GM18861 (cell line): ENCODE measurements at regions not wholly inside any gene's neighbourhood (a gene's known extent, or its start where the extent isn't known, plus 50 kb on each side); places are given as distances from the start of the nearest gene placed in this dataset.

Source experiments
- ATAC-seq: cut with Tn5 transposase; IDR thresholded peaks from one replicate; pipeline ENCODE4 v1.9.1; 2021; ENCODE audit not compliant: unreplicated experiment

DNA sequence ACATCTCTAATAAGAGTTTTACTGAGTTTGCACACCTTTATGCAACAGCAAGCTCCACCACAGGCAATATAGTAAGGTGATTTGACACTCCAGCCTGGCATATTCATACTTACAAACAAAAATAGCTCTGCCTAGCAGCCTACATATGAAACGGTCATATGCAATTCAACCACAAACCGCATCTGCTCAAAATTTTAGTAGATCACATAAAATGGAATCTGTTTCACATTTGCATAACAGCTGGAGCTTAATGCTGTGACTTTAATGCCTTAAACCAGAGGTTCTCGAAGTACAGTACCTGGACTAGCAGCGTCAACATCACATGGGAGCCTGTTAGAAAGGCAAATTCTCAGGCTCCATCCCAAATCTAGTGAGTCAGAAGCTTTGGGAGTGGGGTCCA is 578.4 kb downstream of the CDH11 start:
- ATAC-seq, result no peak

DNA sequence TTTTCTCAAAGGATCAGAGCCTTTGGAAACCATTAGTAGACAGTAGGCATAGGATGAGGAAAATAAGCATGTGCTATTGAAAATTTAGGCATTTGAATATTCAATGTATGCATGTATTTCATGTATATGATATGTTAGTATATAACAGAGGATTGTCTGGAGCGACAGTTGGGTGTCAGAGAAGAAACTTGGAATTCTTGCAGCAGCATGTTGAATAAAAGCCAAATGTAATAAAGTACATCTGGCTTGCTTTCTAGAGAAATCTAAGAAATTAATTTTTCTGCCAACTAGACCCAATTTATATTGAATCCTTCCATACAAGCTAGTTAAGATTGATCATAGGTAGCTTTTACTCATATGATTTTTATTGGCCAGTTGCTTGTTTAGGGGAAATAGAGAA is 578.8 kb downstream of the CDH11 start:
- ATAC-seq, result no peak

DNA sequence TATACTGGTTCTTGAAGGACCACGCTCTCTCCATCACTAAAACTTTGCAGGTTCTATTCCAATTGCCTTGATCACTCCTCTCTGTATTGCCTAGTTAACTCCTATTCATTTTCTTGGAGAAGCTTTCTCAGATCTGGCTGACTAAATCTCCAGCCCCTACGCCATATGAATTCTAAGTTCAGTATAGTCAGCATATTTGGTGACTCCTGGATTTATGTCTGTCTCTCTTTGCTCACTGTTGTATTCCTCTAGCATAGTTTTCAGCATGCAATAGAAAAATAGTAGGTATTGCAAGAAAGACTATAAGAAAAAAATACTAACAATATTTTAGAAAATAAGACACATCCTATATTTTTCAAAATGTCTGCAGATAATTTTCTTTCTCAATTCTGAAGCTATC is 579.7 kb downstream of the CDH11 start:
- ATAC-seq, result no peak

DNA sequence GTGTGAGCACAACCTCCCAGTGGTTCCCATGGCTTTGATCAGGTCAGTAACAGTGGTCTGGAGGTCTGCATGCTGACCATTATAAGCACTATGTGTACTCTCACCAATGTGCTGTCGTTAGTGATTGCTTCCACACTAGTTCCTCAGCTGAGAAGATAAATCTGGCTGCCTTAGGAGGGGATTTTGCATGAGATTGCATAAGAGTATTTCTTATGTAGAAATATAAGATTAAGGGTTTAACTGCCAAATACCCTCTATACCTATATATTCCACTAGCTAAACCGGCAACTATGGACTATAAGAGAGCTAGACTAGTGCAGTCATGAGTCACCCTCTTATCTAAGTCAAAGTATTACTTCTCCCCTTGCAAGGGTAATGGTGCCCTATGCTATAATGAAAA is 580.2 kb downstream of the CDH11 start:
- no peak for ATAC-seq

DNA sequence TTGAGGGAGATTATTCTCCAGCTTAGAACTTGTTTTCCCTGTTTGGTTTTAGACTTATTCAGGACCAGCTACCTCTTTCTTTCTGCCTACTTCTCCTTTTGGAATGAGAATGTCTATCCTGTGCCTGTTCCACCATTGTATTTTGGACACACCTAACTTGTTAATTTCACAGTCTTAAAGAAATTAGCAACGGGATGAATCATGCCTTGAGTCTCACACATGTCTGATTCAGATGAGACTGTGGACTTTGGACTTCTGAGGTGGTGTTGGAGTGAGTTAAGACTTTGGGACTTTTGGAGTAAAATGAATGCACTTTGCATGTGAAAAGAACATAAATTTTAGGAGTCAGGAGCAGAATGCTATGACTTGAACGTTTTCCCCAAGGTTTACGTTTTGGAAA is 581.4 kb downstream of the CDH11 start:
- ATAC-seq, result no peak

DNA sequence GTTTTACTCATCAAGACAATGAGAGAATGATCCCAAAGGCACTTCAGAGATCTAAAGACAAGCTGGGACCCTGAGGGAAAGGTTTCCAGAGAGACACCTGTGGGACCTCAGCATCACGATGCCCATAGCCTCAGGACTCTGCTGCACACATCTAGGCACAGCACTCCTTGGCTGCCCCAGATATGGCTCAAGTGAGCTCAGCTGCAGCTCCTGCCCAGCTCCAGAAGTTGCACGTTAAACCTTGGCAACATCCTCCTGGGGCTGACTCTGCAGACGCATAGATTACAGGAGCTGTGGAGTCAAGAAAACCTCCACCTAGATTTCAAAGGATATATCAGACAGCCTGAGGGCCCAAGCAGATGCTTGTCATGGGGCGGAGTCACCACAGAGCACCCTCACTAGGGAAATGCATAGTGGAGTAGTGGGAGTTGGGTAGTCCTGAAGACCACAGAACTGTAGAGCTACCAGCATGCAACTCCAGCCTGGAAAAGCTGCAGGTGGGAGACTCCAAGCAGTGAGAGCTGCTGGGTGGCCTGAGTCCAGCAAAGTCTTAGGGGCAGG is 582.0 kb downstream of the CDH11 start:
- no peak for ATAC-seq

DNA sequence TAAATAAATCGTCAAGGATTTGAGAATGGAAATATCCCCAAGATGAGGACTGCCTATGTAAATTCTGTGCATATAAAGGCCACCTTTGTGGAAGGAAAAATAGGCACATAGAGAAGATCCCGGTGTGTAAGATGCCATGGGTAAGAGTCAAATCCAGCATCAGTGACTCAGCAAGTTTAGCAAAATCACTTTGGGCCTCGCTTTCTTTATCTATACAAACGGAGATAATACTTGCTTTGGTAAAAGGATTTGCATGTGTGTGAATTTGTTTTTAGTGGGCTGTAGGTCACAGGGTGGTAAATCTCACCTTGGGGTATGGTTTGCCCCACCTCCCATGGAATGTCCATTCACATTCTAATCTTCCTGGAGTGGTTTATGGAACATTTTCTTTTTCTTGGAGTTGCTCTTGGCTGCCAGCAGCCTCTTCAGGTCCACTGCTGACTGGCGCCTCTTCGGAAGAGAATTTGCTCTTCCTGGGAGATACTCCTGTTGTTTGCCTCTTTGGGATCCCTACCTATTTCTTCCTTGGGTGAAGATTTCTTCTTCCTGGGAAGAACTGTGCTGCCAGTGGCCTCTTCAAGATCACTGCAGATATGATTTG is 587.6 kb downstream of the CDH11 start:
- no peak for ATAC-seq

DNA sequence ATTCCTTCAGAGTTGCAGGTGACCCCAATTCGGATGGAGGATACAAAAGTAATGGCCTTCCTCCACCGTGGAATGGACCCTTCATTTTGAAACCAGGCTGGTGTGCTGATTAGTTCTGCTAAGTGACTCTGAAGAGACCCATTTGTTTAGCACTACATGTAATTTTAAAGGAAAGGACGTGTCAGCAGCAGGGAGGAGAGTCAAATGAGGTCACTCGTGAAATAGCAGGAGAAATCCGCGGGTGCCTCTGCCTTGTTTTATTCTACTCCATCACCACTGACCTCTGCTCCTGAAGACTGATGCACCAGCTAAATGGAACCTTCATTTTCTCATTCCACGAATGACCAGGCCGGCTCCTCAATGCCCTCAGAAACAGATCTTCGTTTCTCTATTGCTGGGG is 589.2 kb downstream of the CDH11 start:
- ATAC-seq, result no peak

DNA sequence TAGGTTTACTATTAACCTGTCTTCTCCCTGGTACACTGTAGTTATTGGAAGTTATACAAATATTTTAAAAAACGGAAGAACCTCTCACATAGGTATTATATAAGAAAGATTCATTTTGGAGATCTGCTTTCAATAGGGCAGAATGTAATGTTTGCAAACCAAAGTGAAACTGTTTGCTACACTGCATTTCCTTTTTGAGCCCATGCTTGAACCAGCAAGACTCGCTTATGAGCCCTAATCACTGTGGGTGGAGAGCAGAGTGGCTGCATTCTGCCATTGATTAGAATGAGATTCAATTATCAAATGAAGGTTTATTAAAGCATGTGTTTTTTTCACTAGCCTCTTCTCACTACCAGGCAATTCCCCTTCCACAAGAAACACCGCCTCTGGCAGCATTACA is 589.7 kb downstream of the CDH11 start:
- ATAC-seq, result no peak

DNA sequence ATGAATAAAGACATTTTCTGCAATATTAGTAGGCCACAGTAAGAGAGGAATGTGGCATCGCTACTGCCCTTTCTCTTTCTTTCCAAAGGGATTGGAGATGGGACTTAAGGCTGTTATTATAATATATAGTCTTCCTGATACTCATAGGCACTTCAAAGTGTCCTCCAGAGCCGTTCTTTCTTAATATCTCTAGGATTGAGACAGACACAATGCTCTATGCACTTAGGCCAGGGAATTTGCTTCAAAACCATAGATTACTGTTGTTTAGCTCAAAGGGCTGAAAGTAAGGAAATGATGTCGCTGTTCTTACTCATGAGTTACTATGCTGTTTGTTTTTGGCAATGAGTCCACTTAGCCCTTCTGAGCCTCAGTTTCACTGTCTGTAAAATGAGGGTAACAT is 590.5 kb downstream of the CDH11 start:
- no peak for ATAC-seq

DNA sequence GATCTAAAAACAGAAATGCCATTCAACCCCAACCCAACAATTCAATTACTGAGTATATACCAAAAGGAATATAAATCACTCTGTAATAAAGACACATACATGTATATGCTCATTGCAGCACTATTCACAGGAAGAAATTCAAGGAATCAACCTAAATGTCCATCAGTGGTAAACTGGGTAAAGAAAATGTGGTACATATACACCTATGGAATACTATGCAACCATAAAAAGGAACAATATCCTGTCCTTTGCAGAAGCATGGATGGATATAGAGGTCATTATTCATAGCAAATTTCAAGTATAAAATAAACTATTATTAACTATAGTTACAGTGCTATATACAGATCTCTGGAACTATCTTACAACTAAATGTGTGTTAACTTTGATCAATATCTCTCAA is 599.3 kb downstream of the CDH11 start:
- ATAC-seq, result no peak

DNA sequence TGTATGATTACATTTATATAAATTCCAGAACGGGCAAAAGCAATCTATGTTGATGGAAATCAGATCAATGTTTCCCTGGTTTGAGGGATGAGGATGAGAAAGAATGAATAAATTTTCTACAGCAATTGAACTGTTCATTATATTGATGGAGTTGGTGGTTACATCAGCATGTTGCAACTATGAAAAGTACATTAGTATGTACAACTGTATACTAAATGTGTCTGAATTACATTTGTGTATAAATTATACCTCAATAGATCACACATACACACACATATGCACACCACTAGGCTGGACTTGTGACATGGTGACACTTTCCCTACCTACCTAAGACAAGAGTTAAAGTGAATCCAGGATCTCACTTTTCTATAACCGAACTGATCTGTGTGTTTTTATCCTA is 608.0 kb downstream of the CDH11 start:
- ATAC-seq, result no peak

DNA sequence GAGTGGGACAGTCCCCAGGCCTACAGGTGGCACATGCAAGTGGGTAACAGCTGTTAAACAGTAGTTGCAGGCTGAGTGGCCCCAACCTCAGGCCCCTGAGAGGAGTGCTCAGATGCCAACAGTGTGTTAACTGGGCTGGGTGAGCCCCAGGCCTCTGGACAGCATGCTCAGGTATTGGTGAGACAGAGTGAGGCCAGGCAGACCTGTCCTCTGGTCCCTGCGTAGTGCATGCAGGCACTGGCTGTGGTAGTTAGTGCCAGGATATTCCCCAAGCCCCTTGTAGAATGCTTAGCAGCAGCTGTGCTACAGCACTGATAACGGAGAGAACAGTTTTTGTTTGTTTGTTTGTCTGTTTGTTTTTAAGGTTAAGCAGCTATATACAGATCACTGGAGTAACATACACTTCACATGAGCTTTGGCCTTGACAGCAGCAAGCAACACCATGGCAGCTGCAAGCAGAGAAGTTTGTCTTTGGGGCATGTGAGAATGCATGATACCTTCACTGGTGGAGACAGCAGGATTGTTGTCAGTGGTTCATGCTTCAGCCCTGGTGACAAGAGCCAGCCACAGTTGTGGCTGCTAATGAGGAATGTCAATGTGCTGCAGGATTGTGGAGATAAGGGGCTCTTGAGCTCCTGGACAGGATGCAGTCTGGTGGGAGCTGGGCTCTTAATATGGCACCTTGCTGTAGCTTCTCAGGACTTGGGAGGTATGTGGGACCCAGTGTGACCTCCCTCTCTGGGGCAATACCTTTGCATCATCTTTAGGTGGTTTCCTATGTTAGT is 614.4 kb downstream of the CDH11 start:
- ATAC-seq, result no peak

DNA sequence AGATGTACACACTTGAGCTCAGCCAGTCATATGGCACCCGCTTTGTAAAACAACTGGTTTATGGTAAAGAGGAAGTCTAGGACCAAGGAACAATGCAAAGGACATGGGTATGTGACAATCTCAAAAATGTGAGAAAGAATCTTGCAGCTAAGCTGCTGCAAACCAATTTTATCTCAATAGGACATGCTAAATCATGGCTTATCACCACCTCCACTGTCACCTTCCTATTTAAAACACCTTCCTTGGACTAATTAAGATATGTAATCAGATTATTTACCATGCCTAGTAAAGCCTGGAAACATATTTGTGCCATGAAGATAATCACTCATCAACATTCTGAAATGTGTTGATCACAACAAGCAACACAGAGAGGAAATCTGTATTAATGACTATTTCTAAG is 622.7 kb downstream of the CDH11 start:
- ATAC-seq, result no peak

DNA sequence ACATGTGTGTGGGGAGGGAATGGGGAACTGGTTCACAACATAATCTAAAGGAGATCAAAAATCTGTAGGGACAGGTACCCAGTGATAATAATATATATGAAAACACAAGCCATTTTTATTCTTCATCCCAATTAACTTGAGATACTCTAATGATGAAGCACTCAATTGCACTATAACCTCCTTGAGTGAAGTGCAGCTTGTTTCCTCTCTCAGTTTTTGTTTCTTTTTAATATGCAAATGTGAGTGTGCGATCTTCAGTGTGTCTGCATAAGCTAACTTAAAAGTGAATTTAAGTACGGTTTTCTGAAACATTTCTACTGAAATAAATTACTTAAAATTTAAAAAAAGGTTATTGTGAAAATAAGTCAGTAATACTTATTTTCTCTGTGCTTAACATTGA is 623.5 kb downstream of the CDH11 start:
- ATAC-seq, result no peak

DNA sequence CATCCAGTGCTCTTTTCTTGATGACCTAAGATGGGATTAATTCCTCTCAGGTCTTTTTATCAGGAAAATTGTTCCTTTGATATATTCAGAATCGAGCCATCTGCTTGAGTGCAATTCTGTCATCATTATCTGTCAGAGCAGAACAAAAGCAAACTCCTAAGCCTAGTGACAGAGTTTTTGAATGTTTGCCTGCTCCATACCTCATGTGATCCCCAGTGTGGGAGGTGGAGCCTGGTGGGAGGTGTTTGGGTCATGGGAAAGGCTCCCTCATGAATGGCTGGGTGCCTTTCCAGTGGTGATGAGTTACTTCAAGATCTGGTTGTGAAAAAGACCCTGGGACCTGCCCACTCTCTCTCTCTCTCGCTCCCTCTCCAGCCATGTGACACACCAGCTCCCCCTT is 628.2 kb downstream of the CDH11 start:
- ATAC-seq, result no peak

DNA sequence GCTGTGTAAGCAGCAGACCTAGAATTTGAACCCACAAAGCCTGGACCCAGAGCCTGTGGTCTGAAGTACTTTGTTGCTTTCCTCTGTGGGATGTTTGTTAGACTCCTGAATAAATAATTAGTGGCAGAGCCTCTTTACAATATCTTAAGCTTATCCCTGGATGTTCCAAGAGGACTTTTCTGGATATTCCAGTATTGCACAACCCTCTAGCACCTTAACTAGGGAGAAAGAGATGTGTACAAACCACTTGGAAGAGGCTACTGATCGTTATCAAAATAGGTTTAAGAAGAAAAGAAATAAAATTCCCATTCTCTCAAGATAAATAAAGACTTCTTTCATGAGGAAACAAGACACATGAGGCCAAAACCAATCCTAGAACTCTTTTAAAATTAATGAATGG is 632.4 kb downstream of the CDH11 start:
- no peak for ATAC-seq

DNA sequence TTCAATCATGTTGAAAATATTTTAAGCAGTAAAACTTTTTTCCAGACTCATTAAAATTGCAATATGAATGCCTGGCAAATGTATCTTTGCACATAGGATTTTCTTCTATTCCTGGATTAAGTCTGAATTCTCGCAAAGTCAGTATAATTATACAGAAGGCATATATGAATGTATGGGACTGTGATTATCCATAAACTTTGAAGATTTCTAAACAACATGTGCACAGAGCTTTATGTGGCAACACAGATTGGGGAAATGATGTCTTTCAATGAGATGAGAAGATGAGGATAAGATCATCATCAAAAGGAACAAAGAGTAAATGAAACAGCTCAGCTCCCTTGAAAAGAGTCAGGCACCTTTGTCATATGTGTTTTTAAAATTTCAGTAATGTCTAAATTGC is 635.3 kb downstream of the CDH11 start:
- ATAC-seq, result no peak

DNA sequence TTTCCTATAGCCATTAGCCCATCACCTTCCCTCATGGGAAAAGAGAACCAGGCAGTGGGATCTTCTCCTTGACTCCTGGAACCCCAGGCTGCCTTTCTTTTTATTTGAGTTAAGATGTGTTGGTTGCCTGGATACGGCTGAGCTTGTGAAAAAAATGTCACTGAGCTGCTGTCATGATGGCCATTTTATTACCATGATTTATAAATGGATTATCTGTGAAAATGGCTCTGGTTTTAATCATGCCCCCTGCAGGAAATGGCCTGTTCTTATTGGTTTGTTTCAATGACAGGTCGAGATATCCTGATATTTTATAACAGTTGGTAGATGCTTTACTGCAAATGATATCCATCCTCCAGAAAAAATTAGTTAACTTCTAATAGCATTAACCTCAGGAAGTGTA is 640.4 kb downstream of the CDH11 start:
- ATAC-seq, result no peak

DNA sequence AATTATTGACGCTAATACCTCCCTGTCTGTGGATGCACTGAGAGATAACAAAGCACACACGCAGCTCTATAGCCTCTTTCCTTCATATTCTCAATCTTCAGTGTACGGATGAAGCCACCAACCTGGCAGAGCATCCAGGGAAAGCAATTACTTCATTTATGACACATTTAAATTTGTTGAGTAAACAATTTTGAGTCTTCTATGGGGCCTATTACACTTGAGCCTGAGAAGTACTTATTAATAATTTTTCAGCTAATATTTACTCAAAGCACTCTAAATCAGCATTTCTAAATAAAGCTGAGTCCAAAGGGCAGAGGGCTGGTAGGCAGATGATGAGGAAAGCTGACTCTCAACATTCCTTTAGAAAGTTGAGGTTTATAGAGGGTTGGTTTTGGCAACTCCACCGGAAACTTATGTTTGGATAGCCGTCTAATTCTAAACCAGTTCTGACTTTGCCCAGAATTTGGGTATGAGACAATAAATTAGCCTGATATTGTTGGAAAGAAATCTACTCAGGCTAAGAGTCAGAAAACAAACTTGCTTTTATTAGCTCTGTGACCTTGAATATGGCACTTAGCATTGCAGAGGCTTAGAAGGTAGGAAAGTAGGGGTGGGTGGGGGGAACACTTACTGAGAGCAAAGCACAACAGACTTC is 643.5 kb downstream of the CDH11 start:
- ATAC-seq, result no peak

DNA sequence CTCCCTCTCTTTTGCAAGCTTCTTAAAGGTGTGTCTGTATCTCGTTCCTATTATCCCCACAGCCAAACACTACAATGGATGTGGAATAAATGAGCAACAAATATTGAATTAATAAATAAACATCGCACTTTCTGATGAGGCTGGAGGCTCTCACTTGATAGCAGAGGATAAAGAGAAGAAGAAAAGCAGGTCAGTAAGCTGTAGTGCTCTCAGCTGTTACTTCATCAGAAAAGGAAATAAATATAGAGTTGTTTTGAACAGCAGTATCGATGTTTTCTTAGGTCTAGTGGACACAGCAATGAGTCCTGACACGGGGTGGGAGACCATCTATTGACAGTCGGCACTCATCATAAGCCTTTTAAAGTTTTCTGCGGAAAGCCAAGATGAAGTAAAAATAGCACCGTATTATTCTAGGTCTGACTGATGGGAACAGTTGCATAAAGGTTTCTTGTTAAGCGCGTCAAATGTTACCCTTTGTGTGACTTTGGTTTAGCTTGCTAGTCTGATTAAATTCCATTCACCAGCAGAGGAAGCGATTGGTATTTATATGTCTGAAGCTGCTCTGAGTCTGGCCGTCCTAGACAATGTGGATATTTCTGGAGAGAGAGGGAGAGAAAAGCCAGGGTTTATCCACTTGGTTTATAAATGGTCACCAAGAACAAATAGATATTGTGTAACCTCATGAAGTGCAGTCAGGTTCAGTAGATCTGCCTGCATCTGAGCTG is 646.1 kb downstream of the CDH11 start:
- ATAC-seq, result no peak

DNA sequence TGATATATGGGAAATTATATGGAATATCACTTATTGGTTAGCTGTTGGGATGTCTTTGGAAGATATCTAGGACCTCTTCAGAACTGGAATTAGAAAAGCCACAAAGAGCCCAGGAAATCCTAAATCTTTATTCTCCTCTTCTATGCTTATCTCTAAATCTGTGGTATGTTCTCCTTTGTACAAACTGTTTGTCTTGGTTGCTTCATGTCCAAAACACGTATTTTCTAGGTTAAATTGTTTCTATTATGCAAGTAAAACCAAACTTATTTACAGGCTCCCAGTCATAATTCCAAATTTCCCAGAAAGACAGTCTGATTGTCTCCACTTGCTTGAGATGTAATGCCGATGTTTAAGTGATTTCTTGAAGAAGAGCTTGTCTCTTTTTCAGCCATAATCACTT is 650.9 kb downstream of the CDH11 start:
- no peak for ATAC-seq
